Uterus (tissue), 2 donors: ENCODE measurements at regions not wholly inside any gene's neighbourhood (a gene's known extent, or its start where the extent isn't known, plus 50 kb on each side); places are given as distances from the start of the nearest gene placed in this dataset.

Experiments
- POLR2A ChIP-seq, 2 donors: fragments of 450-650 bp; IDR thresholded peaks; one replicate each; pipeline ENCODE4 v1.6.1; 2016; ENCODE audit warnings: antibody characterized with exemption in 2 of 2, mild to moderate bottlenecking in 1 of 2, moderate library complexity in 1 of 2
- TF ChIP-seq, protein P1 (sequence below), 4 experiments: fragments of 200-600 bp in 2 of 4; fragments of 450-650 bp in 2 of 4; sonication (generic) in 2 of 4; IDR thresholded peaks; one replicate each; pipeline ENCODE4 v1.5.1; 2016 to 2019; ENCODE audit warnings: antibody characterized with exemption in 4 of 4, mild to moderate bottlenecking in 2 of 4, moderate library complexity in 1 of 4

DNA sequence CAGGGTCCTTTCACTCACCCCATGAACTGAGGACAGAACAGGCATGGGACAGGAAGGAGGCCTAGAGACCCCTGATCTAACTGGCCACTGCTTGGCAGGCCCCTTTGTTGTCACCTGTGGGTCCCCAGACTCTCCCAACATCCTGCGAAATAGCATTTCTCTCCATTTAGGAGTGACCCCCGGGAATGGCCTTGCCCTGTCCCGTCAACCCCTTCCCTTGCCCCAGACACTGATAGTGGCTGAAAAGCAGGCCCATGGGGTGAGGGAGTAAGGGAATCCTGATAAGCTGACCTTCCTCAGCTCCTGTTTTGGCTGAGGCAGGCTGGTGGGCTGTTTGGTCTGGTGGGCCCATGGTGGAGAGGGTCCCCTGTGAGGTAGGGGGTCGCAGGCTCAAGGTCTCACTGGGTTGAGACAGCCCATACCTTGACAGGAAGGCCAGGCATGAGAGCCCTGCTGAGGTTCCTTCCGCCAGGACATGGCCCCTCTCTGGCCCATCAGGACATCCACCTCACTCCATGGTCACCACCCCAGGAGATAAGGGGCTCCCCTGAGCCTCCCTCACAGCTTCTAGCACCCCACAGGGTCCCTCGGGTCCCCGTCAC, 139.3 kb downstream of the MRPL14 start:
- TF ChIP-seq POLR2A (IDR thresholded peaks at IDR 0.05): no peak
- TF ChIP-seq, protein P1, sequence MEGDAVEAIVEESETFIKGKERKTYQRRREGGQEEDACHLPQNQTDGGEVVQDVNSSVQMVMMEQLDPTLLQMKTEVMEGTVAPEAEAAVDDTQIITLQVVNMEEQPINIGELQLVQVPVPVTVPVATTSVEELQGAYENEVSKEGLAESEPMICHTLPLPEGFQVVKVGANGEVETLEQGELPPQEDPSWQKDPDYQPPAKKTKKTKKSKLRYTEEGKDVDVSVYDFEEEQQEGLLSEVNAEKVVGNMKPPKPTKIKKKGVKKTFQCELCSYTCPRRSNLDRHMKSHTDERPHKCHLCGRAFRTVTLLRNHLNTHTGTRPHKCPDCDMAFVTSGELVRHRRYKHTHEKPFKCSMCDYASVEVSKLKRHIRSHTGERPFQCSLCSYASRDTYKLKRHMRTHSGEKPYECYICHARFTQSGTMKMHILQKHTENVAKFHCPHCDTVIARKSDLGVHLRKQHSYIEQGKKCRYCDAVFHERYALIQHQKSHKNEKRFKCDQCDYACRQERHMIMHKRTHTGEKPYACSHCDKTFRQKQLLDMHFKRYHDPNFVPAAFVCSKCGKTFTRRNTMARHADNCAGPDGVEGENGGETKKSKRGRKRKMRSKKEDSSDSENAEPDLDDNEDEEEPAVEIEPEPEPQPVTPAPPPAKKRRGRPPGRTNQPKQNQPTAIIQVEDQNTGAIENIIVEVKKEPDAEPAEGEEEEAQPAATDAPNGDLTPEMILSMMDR (IDR thresholded peaks at IDR 0.05): no peak
